ENCODE measurements at regions not wholly inside any gene's neighbourhood (a gene's known extent, or its start where the extent isn't known, plus 50 kb on each side); places are given as distances from the start of the nearest gene placed in this dataset.
A peak's percentile ranks its signal among the peaks of the same experiment; 100 is the strongest.
"Not testable (repeated sequence)": the region's sequence is repeated elsewhere in the genome, so short reads cannot be mapped to it uniquely, and the experiment has no call there.

DNA sequence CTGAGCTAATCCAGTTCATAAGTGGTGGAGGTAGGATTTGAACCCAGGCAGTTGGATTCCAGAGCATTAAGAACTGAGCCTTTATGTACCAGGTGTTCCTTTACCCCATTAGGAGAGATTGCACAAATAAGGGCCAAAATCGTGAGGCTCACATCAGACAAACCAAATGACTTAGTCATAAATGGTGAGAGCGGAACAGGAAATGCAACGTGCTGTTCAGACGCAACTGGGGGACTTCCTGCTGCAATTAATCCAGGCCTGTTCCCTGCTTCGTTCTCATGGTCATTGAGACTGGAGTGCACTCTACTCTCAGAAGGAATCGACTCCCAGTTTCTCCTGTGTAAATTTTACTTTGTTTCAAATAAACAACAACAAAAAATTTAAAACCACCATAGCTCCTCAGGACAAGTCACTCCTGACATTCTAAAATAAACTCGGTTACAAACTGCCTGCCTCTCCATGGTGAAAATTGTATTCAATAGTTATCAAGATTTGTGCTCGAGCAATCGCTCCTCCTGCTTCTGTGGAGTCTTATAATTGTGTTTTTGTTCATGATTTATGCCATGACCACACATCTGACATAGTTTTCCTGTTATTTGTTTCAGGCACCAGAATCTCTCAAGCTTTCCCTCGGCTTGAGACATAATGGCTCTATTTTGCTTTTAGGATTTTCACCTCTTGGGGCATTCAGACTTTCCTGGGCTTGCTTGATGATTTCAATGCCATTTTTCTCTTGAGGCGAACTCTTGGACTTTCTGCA is 115.3 kb upstream of the BMPER start:
- DNase-seq = no peak
- H3K36me3 ChIP-seq (replicated peaks; ENCODE audit: control insufficient read depth, insufficient read depth, low read length) = no peaks in the 10 kb centered on the region
- H3K27me3 ChIP-seq (ENCODE audit: control insufficient read depth, insufficient read depth, low read length) = no peaks in the 10 kb centered on the region; the same call in 1 of the 2 replicates
- H3K4me3 ChIP-seq (ENCODE audit: insufficient read depth, low read depth, low read length) = no peak overlapping the region

DNA sequence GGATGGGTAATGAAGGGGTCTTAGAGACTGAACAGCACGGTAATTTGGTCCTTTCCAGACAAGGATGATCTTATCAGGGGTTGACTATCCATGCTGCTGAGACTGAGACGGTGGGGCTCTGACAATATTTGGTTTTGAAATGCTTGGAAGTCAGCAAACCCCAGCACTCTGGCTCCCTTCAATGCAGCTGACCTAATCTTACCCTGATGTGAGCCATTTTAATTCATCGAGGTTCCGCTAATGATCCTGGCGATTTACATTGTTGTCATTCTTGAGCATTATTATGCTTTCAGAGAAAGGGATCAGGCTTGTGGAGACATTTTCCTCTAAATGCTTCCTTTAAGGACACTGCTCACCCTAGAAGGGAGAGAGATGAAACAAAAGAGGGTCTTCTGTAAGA is 114.6 kb upstream of the BMPER start:
- Histone ChIP-seq H3K36me3 (replicated peaks; ENCODE audit: control insufficient read depth, insufficient read depth, low read length) (no peaks in the 10 kb centered on the region), H3K4me3 (ENCODE audit: insufficient read depth, low read depth, low read length) (no peak overlapping the region), H3K27me3 (ENCODE audit: control insufficient read depth, insufficient read depth, low read length) (no peaks in the 10 kb centered on the region; the same call in 1 of the 2 replicates)
- peak; percentile 38 for DNase-seq

DNA sequence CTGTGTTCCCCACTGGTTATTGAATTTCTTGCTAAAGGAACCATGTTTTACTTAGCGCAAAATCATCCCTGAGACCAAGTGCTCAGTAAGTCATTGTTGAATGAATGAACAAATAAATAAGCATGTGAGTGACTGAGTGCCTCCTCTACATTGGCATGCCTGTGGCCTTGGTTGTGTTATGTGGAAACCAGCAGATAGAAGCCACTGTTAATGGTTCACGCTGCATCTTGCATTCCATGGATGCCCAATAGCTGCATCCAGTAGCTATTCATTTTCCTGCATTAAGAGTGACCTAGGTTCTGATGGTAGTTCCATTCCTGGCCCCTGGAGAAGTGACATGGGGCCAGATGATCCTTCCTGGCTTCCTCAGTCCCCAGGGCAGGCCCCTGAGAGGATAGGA is 113.3 kb upstream of the BMPER start:
- no peak overlapping the region for H3K4me3 ChIP-seq (ENCODE audit: insufficient read depth, low read depth, low read length)
- no peak for DNase-seq

DNA sequence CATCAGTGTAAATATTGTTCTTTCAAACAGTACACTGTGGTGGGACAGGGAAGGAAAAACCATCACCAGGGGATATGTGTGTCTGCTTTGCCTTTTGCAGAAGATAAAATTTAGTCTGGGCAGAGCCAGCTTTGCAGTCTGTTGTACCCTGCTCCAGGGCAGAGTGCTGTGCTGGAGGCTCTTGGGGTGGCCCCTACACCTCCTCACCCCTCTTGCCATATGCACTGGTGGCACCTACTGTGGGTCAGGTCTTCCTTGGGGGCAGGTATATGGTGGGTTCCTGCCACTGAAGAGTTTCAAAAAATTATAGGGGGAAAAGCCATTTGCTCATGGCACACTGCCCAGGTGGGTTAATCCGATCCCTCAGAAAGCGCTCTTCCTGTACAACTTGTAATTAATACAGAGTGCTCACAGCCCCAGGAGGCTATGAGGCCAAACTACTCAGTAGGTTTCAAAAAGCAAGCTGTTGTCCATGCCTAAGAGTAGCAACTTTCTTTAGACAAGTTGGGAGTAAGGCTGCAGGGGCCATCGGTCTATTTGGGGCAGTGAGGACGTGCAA is 112.7 kb upstream of the BMPER start:
- Histone ChIP-seq H3K27me3 (ENCODE audit: control insufficient read depth, insufficient read depth, low read length) (no peaks in the 10 kb centered on the region; the same call in 1 of the 2 replicates), H3K36me3 (replicated peaks; ENCODE audit: control insufficient read depth, insufficient read depth, low read length) (no peaks in the 10 kb centered on the region), H3K4me3 (ENCODE audit: insufficient read depth, low read depth, low read length) (no peak overlapping the region)
- DNase-seq = no peak

More for the DNA sequence above, 113.3 kb upstream of the BMPER start:
- Histone ChIP-seq H3K27me3 (ENCODE audit: control insufficient read depth, insufficient read depth, low read length) (no peaks in the 10 kb centered on the region; the same call in 1 of the 2 replicates), H3K36me3 (replicated peaks; ENCODE audit: control insufficient read depth, insufficient read depth, low read length) (no peaks in the 10 kb centered on the region)

DNA sequence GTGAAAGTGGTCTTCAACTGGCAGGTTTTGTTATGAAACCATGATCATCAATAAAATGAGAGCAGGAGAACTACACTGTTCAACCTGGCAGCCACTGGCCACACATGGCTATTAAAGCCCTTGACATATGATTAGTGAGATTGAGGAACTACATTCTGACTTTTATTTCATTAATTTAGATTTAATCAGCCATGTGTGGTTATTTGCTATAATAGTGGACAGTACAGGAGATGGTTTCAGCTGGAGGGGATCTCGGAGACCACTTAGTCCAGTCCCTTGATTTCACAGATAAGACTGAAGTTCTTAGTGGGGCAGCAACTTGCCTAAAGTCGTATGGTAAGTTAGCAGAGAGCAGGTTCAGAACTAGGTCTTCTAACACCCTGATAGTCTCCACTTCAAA is 111.7 kb upstream of the BMPER start:
- no peaks in the 10 kb centered on the region; the same call in 1 of the 2 replicates for H3K27me3 ChIP-seq (ENCODE audit: control insufficient read depth, insufficient read depth, low read length)

DNA sequence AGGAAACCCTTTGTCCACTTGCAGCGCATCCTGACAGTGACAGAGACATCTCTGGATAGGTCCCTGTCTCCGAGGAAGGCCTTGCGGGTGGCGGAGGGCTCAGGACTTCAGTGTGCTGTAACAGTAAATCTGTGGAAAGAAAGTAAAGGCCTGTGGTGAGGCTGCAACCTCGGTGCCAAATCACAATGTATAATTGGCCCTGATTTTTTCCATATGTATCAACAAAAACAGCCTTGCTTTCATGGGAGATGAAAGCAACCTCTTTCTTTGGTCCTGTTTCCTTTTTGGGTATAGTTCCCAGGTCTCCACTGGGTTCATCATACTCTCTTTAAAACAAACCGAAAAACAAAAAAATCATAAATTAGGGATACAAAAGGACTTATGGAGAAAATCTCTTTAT is 110.9 kb upstream of the BMPER start:
- H3K27me3 ChIP-seq (ENCODE audit: control insufficient read depth, insufficient read depth, low read length) = no peaks in the 10 kb centered on the region
- no peak overlapping the region for H3K4me3 ChIP-seq (ENCODE audit: insufficient read depth, low read depth, low read length)
- H3K36me3 ChIP-seq (replicated peaks; ENCODE audit: control insufficient read depth, insufficient read depth, low read length) = no peaks in the 10 kb centered on the region
- no peak for DNase-seq

More for the DNA sequence above, 111.7 kb upstream of the BMPER start:
- Histone ChIP-seq H3K4me3 (ENCODE audit: insufficient read depth, low read depth, low read length) (no peak overlapping the region), H3K36me3 (replicated peaks; ENCODE audit: control insufficient read depth, insufficient read depth, low read length) (no peaks in the 10 kb centered on the region)
- DNase-seq = no peak

DNA sequence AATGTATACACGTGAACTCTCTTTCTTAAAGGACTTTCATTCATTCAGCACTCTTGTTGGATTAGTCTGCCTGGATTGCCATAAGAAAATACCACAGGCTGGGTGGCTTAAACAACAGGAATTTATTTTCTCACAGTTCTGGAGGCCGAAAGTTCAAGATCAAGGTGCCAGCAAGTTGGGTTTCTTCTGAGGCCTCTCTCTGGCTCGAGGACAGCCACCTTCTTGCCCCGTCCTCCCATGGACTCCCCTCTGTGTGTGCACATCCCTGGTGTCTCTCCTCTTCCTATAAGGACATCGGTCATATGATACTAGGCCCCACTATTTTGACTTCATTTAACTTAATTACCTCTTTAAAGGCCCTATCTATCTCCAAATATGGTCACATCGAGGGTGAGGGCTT is 110.4 kb upstream of the BMPER start:
- DNase-seq = no peak
- no peaks in the 10 kb centered on the region for H3K36me3 ChIP-seq (replicated peaks; ENCODE audit: control insufficient read depth, insufficient read depth, low read length)
- H3K27me3 ChIP-seq (ENCODE audit: control insufficient read depth, insufficient read depth, low read length) = no peaks in the 10 kb centered on the region
- no peak overlapping the region for H3K4me3 ChIP-seq (ENCODE audit: insufficient read depth, low read depth, low read length)

DNA sequence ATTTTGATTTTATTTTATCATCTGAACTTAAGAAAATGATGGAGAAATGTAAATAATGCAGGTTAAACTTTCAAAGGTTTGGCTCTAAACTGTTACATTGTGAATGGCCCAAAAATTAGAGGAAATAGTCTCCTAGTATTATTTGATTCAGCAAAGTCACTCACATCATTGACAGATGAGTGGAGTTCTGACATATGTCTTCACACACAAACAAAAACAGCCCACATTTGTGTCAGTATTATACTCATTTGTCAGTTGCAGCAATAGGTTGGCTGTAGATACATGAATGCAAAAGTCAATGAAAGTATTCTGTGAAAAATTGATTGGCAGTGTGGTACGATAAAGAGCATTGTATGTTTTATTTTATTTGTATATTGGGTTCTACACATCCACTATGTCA is 108.8 kb upstream of the BMPER start:
- H3K36me3 ChIP-seq (replicated peaks; ENCODE audit: control insufficient read depth, insufficient read depth, low read length) = no peaks in the 10 kb centered on the region
- DNase-seq = no peak
- H3K27me3 ChIP-seq (ENCODE audit: control insufficient read depth, insufficient read depth, low read length) = no peaks in the 10 kb centered on the region
- no peak overlapping the region for H3K4me3 ChIP-seq (ENCODE audit: insufficient read depth, low read depth, low read length)

DNA sequence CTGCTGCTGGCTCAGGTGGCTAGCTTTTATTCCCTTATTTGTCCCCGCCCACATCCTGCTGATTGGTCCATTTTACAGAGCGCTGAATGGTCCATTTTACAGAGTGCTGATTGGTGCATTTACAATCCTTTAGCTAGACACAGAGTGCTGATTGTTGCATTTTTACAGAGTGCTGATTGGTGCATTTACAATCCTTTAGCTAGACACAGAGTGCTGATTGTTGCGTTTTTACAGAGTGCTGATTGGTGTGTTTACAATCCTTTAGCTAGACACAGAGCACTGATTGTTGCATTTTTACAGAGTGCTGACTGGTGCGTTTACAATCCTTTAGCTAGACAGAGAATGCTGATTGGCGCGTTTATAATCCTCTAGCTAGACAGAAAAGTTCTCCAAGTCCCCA is 107.8 kb upstream of the BMPER start:
- not testable (repeated sequence) for H3K4me3 ChIP-seq (ENCODE audit: insufficient read depth, low read depth, low read length); H3K27me3 ChIP-seq (ENCODE audit: control insufficient read depth, insufficient read depth, low read length); H3K36me3 ChIP-seq (replicated peaks; ENCODE audit: control insufficient read depth, insufficient read depth, low read length); DNase-seq

DNA sequence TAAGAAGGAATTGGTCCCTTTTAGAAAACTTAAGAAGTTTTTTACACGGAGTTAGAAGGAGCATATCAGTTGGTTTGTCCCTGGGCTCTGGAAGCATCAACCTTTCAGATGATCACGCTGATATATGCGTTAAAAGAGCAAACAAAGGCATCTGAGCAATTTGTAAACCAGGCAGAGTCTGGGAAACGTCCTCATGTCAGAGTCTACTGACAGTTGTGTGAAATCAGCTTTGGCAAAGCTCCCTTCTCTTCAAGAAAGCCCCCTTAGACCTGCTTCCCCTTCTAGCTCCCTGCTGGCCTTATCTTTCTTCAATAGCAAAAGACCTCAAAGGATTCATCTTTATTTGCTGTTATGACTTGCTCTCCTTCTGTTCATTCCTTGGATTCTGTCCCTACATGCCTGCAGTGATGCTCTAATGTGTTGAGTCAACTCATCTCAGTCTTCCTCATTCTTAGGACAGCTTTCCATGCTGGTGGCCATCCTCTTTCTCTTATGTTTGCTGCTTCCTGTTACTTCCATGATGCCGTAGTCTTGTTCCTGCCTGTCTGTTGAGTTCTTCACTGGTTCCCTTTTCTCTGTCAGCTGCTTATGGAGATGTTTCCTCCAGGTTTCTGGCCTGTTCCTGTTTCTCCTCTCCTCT is 106.5 kb upstream of the BMPER start:
- DNase-seq = no peak
- H3K36me3 ChIP-seq (replicated peaks; ENCODE audit: control insufficient read depth, insufficient read depth, low read length) = no peaks in the 10 kb centered on the region
- H3K4me3 ChIP-seq (ENCODE audit: insufficient read depth, low read depth, low read length) = no peak overlapping the region
- no peaks in the 10 kb centered on the region for H3K27me3 ChIP-seq (ENCODE audit: control insufficient read depth, insufficient read depth, low read length)

DNA sequence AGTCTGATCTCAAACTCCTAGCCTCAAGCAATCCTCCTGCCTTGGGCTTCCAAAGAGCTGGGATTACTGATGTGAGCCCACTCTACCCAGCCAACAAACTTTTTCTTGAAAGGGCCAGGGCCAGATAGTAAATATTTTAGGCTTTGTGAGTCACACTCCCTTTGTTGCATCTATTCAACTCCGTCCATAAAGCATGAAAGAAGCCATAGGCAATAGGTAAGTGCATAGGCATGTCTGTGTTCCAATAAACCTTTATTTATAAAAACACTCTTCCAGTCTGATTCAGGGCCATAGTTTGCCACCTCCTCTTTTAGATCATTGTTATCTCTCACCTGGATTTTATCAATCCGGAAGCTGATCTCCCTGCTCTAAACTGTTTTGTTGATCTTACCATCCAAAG is 105.6 kb upstream of the BMPER start:
- Histone ChIP-seq H3K36me3 (replicated peaks; ENCODE audit: control insufficient read depth, insufficient read depth, low read length) (no peaks in the 10 kb centered on the region), H3K4me3 (ENCODE audit: insufficient read depth, low read depth, low read length) (no peak overlapping the region), H3K27me3 (ENCODE audit: control insufficient read depth, insufficient read depth, low read length) (no peaks in the 10 kb centered on the region)
- DNase-seq = no peak

DNA sequence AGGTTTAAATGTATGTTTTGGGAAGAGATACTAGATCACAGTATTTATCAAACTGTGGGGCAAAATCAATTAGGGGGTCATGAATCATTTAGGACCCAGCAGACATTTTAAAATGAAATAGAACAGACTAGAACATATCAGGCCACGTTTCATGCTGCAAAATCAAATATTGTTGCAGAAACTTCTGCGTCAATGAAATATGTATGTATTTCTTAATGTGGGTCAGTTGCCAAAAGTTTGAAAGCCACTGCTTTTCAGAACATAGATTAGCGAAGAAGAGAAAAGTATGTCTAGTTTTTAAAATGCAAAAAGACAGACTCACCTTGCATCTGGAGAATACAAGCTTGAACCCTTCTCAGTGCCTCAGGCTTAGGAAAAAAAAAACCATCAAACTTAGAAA is 102.7 kb upstream of the BMPER start:
- DNase-seq = no peak
- Histone ChIP-seq H3K4me3 (ENCODE audit: insufficient read depth, low read depth, low read length) (no peak overlapping the region), H3K36me3 (replicated peaks; ENCODE audit: control insufficient read depth, insufficient read depth, low read length) (no peaks in the 10 kb centered on the region), H3K27me3 (ENCODE audit: control insufficient read depth, insufficient read depth, low read length) (no peaks in the 10 kb centered on the region)

DNA sequence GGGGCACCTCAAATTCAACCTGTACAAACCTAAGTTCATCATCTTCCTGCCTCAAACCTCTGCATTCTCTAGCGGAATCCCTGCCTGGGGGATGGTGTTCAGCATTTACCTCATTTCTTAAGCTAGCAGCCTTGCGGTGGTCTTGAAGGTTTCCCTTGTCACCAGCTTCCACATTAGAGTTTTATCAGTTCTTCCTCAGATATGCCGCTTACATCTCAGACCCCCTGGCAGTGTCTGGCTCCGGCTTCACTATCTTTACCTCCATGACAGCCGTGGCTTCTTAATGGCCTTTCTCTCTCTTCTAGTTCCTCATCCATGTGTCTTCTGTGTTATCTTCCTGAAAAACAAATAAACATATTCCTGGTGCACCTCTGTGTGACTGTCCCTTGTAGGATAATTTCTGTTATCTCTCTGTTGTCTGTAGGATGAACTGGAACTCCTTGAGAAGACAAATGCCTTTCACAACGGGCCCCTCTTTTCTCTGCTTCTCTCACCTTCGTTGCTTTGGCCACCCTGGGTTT is 101.1 kb upstream of the BMPER start:
- Histone ChIP-seq H3K36me3 (replicated peaks; ENCODE audit: control insufficient read depth, insufficient read depth, low read length) (no peaks in the 10 kb centered on the region), H3K27me3 (ENCODE audit: control insufficient read depth, insufficient read depth, low read length) (no peaks in the 10 kb centered on the region), H3K4me3 (ENCODE audit: insufficient read depth, low read depth, low read length) (no peak overlapping the region)
- no peak for DNase-seq

DNA sequence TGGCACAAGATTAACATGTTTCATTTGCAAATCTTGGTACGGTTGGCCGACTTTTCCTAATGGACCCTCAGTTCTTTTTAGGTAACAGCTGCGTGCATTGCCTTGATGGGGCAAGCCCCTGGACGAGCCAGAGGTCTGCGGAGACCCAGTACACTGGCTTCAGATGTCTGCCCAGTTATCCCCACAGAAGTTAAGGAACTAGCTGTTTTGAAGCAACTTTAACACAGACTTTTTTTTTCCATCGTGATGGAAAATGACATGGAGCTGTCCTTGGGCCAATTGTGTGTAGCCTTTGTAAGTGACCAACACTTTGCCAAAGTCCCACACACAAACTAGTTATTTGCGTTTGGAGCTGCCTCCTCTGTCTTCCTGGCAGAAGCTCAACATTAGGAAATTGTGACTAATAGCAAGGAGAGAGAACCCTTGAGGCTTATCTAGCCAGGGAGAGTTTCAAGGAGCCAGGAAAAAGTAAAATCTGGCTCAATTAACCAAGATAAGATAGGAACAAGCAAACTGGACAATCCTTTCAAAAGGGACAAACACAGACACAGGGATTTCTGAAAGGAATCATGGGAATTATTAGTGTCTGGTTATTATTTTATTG is 99.6 kb upstream of the BMPER start:
- Histone ChIP-seq H3K36me3 (replicated peaks; ENCODE audit: control insufficient read depth, insufficient read depth, low read length) (no peaks in the 10 kb centered on the region), H3K27me3 (ENCODE audit: control insufficient read depth, insufficient read depth, low read length) (no peaks in the 10 kb centered on the region), H3K4me3 (ENCODE audit: insufficient read depth, low read depth, low read length) (no peak overlapping the region)
- DNase-seq = no peak

Measured in H7 (cell line).